ENCODE measurements at regions not wholly inside any gene's neighbourhood (a gene's known extent, or its start where the extent isn't known, plus 50 kb on each side); places are given as distances from the start of the nearest gene placed in this dataset.
A peak's percentile ranks its signal among the peaks of the same experiment; 100 is the strongest.

DNA sequence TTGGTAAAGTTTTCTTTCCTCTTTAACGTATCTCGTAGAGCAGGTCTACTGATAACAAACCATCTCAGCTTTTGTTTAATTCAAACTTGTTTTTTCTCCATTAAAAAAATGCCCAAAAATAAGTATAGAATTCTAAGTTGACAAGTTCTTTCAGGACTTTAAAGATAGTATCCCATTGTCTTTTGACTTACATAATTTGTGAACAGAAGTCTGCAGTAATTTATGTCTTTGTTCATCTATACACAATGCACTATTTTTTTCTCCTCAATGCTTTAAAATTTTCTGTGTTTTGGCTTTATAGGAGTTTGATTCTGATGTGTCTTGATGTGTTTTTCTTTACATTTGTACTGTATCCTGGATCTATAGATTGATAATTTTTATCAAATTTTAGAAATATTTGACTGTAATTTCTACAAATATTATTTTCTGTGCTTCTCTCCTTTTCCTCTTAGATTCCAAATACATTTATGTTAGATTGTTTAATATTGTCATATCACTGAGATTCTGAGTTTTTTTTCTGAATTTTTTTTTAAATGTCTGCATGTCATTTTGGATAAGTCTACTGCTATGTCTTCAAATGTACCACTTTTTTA lies 143.3 kb downstream of the FTCDNL1 start:
- Mint-ChIP-seq H3K36me3 (ENCODE audit: low read depth, unreplicated experiment) (no peaks in the 10 kb centered on the region), H3K27ac (ENCODE audit: unreplicated experiment) (no peak overlapping the region), H3K27me3 (ENCODE audit: unreplicated experiment) (no peaks in the 10 kb centered on the region), H3K4me3 (ENCODE audit: unreplicated experiment) (no peak overlapping the region), H3K4me1 (ENCODE audit: unreplicated experiment) (no peaks in the 10 kb centered on the region), H3K9me3 (ENCODE audit: unreplicated experiment) (no peaks in the 10 kb centered on the region)
- DNase-seq (ENCODE audit: low spot score), result no peak
- TF ChIP-seq, protein P1, sequence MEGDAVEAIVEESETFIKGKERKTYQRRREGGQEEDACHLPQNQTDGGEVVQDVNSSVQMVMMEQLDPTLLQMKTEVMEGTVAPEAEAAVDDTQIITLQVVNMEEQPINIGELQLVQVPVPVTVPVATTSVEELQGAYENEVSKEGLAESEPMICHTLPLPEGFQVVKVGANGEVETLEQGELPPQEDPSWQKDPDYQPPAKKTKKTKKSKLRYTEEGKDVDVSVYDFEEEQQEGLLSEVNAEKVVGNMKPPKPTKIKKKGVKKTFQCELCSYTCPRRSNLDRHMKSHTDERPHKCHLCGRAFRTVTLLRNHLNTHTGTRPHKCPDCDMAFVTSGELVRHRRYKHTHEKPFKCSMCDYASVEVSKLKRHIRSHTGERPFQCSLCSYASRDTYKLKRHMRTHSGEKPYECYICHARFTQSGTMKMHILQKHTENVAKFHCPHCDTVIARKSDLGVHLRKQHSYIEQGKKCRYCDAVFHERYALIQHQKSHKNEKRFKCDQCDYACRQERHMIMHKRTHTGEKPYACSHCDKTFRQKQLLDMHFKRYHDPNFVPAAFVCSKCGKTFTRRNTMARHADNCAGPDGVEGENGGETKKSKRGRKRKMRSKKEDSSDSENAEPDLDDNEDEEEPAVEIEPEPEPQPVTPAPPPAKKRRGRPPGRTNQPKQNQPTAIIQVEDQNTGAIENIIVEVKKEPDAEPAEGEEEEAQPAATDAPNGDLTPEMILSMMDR (IDR thresholded peaks at IDR 0.05; ENCODE audit: unreplicated experiment), result no peak

DNA sequence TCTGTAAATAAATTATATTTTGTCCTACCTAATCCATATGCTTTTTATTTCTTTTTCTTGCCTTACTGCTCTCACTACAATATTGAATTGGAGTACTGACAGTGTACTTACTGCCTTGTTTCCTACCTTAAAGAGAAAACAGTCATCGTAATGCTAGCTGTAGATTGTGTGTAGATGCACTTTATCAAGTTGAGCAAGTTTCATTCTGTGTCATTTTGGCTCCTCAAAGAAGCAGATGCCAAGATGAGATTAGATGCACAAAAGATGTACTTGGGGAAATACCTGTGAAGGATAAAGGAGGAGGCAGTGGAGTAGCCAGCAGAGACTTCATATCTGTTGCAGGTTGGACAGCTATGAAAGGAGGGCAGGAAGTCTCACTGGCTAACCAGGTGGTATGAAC lies 145.5 kb downstream of the FTCDNL1 start:
- DNase-seq (ENCODE audit: low spot score), result no peak
- H3K4me1 Mint-ChIP-seq (ENCODE audit: unreplicated experiment), result no peaks in the 10 kb centered on the region
- no peaks in the 10 kb centered on the region for H3K27me3 Mint-ChIP-seq (ENCODE audit: unreplicated experiment)
- H3K9me3 Mint-ChIP-seq (ENCODE audit: unreplicated experiment), result no peaks in the 10 kb centered on the region
- no peaks in the 10 kb centered on the region for H3K36me3 Mint-ChIP-seq (ENCODE audit: low read depth, unreplicated experiment)
- H3K4me3 Mint-ChIP-seq (ENCODE audit: unreplicated experiment), result no peak overlapping the region
- H3K27ac Mint-ChIP-seq (ENCODE audit: unreplicated experiment), result no peak overlapping the region
- TF ChIP-seq, protein P1 (IDR thresholded peaks at IDR 0.05; ENCODE audit: unreplicated experiment), result no peak

DNA sequence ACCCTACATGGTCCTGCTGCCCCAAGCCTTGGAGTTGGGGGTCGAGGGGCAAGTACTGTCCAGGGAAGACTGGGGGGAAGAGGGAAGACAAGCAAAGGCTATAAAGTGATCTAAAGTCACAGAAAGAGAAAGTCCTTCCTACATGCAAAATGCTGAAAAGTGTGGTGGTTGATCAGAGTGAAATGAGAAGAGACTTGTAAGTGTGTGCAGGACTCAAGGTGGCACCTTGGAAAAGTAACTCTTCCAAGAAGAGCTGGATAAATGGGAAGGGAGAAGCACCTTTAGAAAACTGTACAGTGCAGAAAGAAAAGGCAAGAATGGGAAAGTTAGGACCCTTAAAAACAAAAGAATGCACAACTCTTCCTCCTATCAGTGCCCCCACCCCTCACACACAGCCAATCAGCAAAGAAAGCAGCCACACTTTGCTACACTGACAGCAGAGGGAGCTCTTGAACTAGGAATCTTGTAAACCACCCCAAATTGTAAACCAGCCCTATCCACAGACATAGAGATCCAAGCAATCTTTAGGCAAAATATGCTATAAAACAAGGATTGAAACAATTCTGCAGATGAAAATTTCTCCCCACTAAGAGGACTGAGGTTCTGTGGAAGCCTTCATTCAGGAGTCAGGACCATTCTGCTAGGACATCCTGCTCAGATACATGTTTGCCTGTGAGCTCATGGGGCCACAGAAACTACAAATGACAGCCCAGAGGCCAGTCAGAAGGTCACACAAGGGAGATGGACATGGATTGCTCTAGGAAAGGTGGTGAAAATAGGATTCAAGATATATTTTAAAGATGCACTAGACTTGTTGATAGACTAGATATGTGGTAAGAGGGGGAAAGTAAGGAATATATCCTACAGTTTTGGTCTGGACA lies 146.4 kb downstream of the FTCDNL1 start:
- Mint-ChIP-seq H3K9me3 (ENCODE audit: unreplicated experiment) (no peaks in the 10 kb centered on the region), H3K4me1 (ENCODE audit: unreplicated experiment) (no peaks in the 10 kb centered on the region), H3K27me3 (ENCODE audit: unreplicated experiment) (no peaks in the 10 kb centered on the region), H3K27ac (ENCODE audit: unreplicated experiment) (no peak overlapping the region), H3K4me3 (ENCODE audit: unreplicated experiment) (no peak overlapping the region), H3K36me3 (ENCODE audit: low read depth, unreplicated experiment) (no peaks in the 10 kb centered on the region)
- TF ChIP-seq, protein P1 (IDR thresholded peaks at IDR 0.05; ENCODE audit: unreplicated experiment), result peak; percentile 22
- peak; percentile 26 for DNase-seq (ENCODE audit: low spot score)

DNA sequence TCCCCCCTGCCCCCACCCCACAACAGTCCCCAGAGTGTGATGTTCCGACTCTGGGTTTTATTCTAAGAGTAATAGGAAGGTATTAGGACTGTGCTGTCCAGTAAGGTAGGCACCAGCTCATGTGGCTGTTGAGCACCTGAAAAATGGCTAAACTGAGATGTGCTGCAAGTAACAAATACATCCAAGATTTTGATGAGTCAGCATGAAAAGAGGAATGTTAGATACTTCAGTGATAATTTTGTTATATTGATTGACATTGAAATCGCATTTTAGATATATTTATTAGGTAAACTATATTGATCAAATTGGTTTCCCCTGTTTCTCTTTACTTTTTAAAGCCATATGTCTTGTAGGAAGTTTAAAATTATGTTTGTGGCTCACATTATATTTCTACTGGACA lies 147.8 kb downstream of the FTCDNL1 start:
- no peaks in the 10 kb centered on the region for H3K36me3 Mint-ChIP-seq (ENCODE audit: low read depth, unreplicated experiment)
- H3K4me1 Mint-ChIP-seq (ENCODE audit: unreplicated experiment), result no peaks in the 10 kb centered on the region
- H3K27ac Mint-ChIP-seq (ENCODE audit: unreplicated experiment), result no peak overlapping the region
- H3K4me3 Mint-ChIP-seq (ENCODE audit: unreplicated experiment), result no peak overlapping the region
- no peak for DNase-seq (ENCODE audit: low spot score)
- H3K27me3 Mint-ChIP-seq (ENCODE audit: unreplicated experiment), result no peaks in the 10 kb centered on the region
- H3K9me3 Mint-ChIP-seq (ENCODE audit: unreplicated experiment), result no peaks in the 10 kb centered on the region
- TF ChIP-seq, protein P1 (IDR thresholded peaks at IDR 0.05; ENCODE audit: unreplicated experiment), result no peak

DNA sequence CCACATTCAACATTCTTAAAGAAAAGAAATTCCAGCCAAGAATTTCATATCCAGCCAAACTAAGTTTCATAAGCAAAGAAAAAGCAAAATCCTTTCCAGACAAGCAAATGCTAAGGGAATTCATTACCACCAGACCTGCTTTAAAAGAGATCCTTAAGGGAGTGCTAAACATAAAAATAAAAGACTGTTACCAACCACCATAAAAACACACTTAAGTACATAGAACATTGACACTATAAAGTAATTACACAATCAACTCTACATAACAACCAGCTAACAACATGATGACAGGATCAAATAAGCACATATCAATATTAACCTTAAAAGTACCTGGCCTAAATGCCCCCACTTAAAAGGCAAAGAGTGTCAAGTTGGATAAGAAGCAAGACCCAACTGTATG lies 153.5 kb downstream of the FTCDNL1 start:
- Mint-ChIP-seq H3K9me3 (ENCODE audit: unreplicated experiment) (no peaks in the 10 kb centered on the region), H3K4me1 (ENCODE audit: unreplicated experiment) (no peaks in the 10 kb centered on the region)

More for the DNA sequence above, 153.5 kb downstream of the FTCDNL1 start:
- H3K4me3 Mint-ChIP-seq (ENCODE audit: unreplicated experiment), result no peak overlapping the region
- no peaks in the 10 kb centered on the region for H3K36me3 Mint-ChIP-seq (ENCODE audit: low read depth, unreplicated experiment)
- no peaks in the 10 kb centered on the region for H3K27me3 Mint-ChIP-seq (ENCODE audit: unreplicated experiment)
- H3K27ac Mint-ChIP-seq (ENCODE audit: unreplicated experiment), result no peak overlapping the region
- TF ChIP-seq, protein P1 (IDR thresholded peaks at IDR 0.05; ENCODE audit: unreplicated experiment), result no peak
- DNase-seq (ENCODE audit: low spot score), result no peak
